Adrenal gland (tissue), 9 donors: ENCODE measurements at regions not wholly inside any gene's neighbourhood (a gene's known extent, or its start where the extent isn't known, plus 50 kb on each side); places are given as distances from the start of the nearest gene placed in this dataset.

Experiments
- DNase-seq, 7 donors: peaks; one replicate each; pipeline ENCODE4 v3.0.0-alpha.2; 2019 to 2020
- H3K27ac ChIP-seq, 5 donors: fragments of 200-600 bp; sonication (generic) in 4 of 5; 1 replicate in 3 of 5; 2 replicates in 2 of 5; pipeline versions ENCODE4 v1.5.1 to v1.8.0; 2016 to 2020; ENCODE audit warnings: mild to moderate bottlenecking in 1 of 5
- H3K27me3 ChIP-seq: fragments of 200-600 bp; 2 replicates; pipeline ENCODE4 v1.8.0; 2021
- H3K36me3 ChIP-seq, 2 donors: fragments of 200-600 bp; replicated peaks in 1 of 2; 1 replicate in 1 of 2; 2 replicates in 1 of 2; pipeline versions ENCODE4 v1.5.1 to v1.8.0; 2018 to 2022
- H3K4me1 ChIP-seq, 2 donors: fragments of 200-600 bp; replicated peaks in 1 of 2; 1 replicate in 1 of 2; 2 replicates in 1 of 2; pipeline versions ENCODE4 v1.5.1 to v1.8.0; 2018 to 2021
- H3K4me3 ChIP-seq, 4 donors: fragments of 200-600 bp; sonication (generic) in 3 of 4; one replicate each; pipeline ENCODE4 v1.5.1; 2016 to 2018
- H3K9me3 ChIP-seq, 3 donors: fragments of 200-600 bp; sonication (generic) in 1 of 3; replicated peaks in 1 of 3; 1 replicate in 2 of 3; 2 replicates in 1 of 3; pipeline versions ENCODE4 v1.5.1 to v1.8.0; 2016 to 2021
- CTCF ChIP-seq, 6 experiments: fragments of 450-650 bp in 4 of 6; fragments of 200-600 bp in 2 of 6; sonication (generic) in 1 of 6; IDR thresholded peaks; 1 replicate in 5 of 6; 2 replicates in 1 of 6; pipeline versions ENCODE4 v1.5.1 to v1.8.0; 2016 to 2021; ENCODE audit warnings: antibody characterized with exemption in 6 of 6, mild to moderate bottlenecking in 2 of 6, moderate library complexity in 1 of 6
- POLR2A ChIP-seq, 2 donors: fragments of 450-650 bp; IDR thresholded peaks; one replicate each; pipeline ENCODE4 v1.6.1; 2017; ENCODE audit warnings: antibody characterized with exemption in 2 of 2, mild to moderate bottlenecking in 2 of 2, moderate library complexity in 1 of 2
- WGBS, 4 donors: extraction: QIAGEN DNeasy Blood & Tissue Kit in 2 of 4; methylation state at CpG; one replicate each; pipeline versions ENCODE4 v1.1.5 to v1.1.7; 2013 to 2017; 5-methylcytosine and 5-hydroxymethylcytosine counted together
- intact Hi-C, 2 donors: fragments of 100-400 bp; cut with DNase I; formaldehyde crosslinking; loops; one replicate each; pipeline versions ENCODE4 v1.14.1 to v1.15.0; 2022 to 2023
- donor health status: healthy with polysubstance abuse.
- donor health status: Bipolar disorder and iron deficiency.
- donor health status: DM: yes; HTN: yes; CAD: no.
- donor health status: DM: no; HTN: no; CAD: no.
- donor health status: DM: no; HTN: no; CAD: no.

GRCh38 chr9:14985419-14985818 lies 75.2 kb upstream of the FREM1 start:
- 87 to 100% (median 92%) methylated on average over 1 of the region's 1 CpG for WGBS, 4 donors

GRCh38 chr9:14983599-14983998 lies 73.4 kb upstream of the FREM1 start:
- no peaks in the 10 kb centered on the region for H3K27me3 ChIP-seq

More at GRCh38 chr9:14985419-14985818, 75.2 kb upstream of the FREM1 start:
- Histone ChIP-seq H3K4me1 (no peaks in the 10 kb centered on the region), H3K36me3 (no peaks in the 10 kb centered on the region), H3K27me3 (no peaks in the 10 kb centered on the region), H3K4me3 (no peak overlapping the region), H3K9me3 (no peaks in the 10 kb centered on the region), H3K27ac (no peak overlapping the region)
- intact Hi-C loops: no loop called here
- DNase-seq: no peak
- TF ChIP-seq CTCF (IDR thresholded peaks at IDR 0.05) (no peak), POLR2A (IDR thresholded peaks at IDR 0.05) (no peak)

GRCh38 chr9:14981291-14981950 lies 71.2 kb upstream of the FREM1 start:
- Histone ChIP-seq H3K9me3 (no peaks in the 10 kb centered on the region), H3K4me1 (no peaks in the 10 kb centered on the region), H3K27ac (no peak overlapping the region), H3K4me3 (no peak overlapping the region), H3K36me3 (no peaks in the 10 kb centered on the region), H3K27me3 (no peaks in the 10 kb centered on the region)
- TF ChIP-seq CTCF (IDR thresholded peaks at IDR 0.05) (no peak), POLR2A (IDR thresholded peaks at IDR 0.05) (no peak)
- WGBS, 4 donors: 64 to 78% (median 72%) methylated on average over 3 of the region's 3 CpGs
- no peak for DNase-seq
- intact Hi-C loops: no loop called here

More at GRCh38 chr9:14983599-14983998, 73.4 kb upstream of the FREM1 start:
- no peak overlapping the region for H3K27ac ChIP-seq
- no peaks in the 10 kb centered on the region for H3K4me1 ChIP-seq
- no peak for TF ChIP-seq CTCF (IDR thresholded peaks at IDR 0.05)
- no peak for TF ChIP-seq POLR2A (IDR thresholded peaks at IDR 0.05)
- intact Hi-C loops: no loop called here
- DNase-seq: no peak
- no peaks in the 10 kb centered on the region for H3K36me3 ChIP-seq
- WGBS, 4 donors: 82 to 88% (median 85%) methylated on average over 1 of the region's 1 CpG
- H3K9me3 ChIP-seq: no peaks in the 10 kb centered on the region
- no peak overlapping the region for H3K4me3 ChIP-seq

- intact Hi-C loops: no loop called here
- no peak overlapping the region for H3K4me3 ChIP-seq
- 59 to 86% (median 76%) methylated on average over 41 to 49 of the region's 49 CpGs for WGBS, 4 donors
- no peaks in the 10 kb centered on the region for H3K27me3 ChIP-seq
- no peaks in the 10 kb centered on the region for H3K9me3 ChIP-seq
- TF ChIP-seq POLR2A (IDR thresholded peaks at IDR 0.05) (no peak), CTCF (IDR thresholded peaks at IDR 0.05) (no peak)
- DNase-seq: no peak
- no peaks in the 10 kb centered on the region for H3K4me1 ChIP-seq
- H3K36me3 ChIP-seq: no peaks in the 10 kb centered on the region
- no peak overlapping the region for H3K27ac ChIP-seq
Measured at GRCh38 chr9:14978022-14979000, 68.1 kb upstream of the FREM1 start.
